ENCODE measurements at regions not wholly inside any gene's neighbourhood (a gene's known extent, or its start where the extent isn't known, plus 50 kb on each side); places are given as distances from the start of the nearest gene placed in this dataset.
"Not testable (repeated sequence)": the region's sequence is repeated elsewhere in the genome, so short reads cannot be mapped to it uniquely, and the experiment has no call there.

GRCh38 chr6:27771235-27771634, 141.0 kb downstream of the OR2B2 start:
- DNase-seq = no peak

GRCh38 chr6:27770724-27771123, 141.5 kb downstream of the OR2B2 start:
- DNase-seq = no peak

- no peak for DNase-seq
Measured at GRCh38 chr6:27768556-27768955, 143.6 kb downstream of the OR2B2 start.

GRCh38 chr6:27767851-27768250, 144.3 kb downstream of the OR2B2 start:
- no peak for DNase-seq

- no peak for DNase-seq
Measured at GRCh38 chr6:27766405-27766804, 145.8 kb downstream of the OR2B2 start.

- DNase-seq = no peak
Measured at GRCh38 chr6:27765028-27765590, 147.1 kb downstream of the OR2B2 start.

- no peak for DNase-seq
Measured at GRCh38 chr6:27761391-27761790, 150.8 kb downstream of the OR2B2 start.

GRCh38 chr6:27760464-27760863, 151.7 kb downstream of the OR2B2 start:
- DNase-seq = no peak

GRCh38 chr6:27759930-27760329, 152.3 kb downstream of the OR2B2 start:
- no peak for DNase-seq

GRCh38 chr6:27758491-27758890, 153.7 kb downstream of the OR2B2 start:
- no peak for DNase-seq

- peak; percentile 27 for DNase-seq
Measured at GRCh38 chr6:27757307-27757706, 154.9 kb downstream of the OR2B2 start.

- DNase-seq = no peak
Measured at GRCh38 chr6:27755768-27756167, 156.4 kb downstream of the OR2B2 start.

GRCh38 chr6:27754408-27754782, 157.8 kb downstream of the OR2B2 start:
- DNase-seq = no peak

GRCh38 chr6:27753668-27754407, 158.4 kb downstream of the OR2B2 start:
- DNase-seq = peak; percentile 50

- DNase-seq = peak; percentile 14
Measured at GRCh38 chr6:27752038-27752885, 159.9 kb downstream of the OR2B2 start.

GRCh38 chr6:27748661-27749060, 163.5 kb downstream of the OR2B2 start:
- no peak for DNase-seq

- DNase-seq = no peak
Measured at GRCh38 chr6:27747637-27748036, 164.6 kb downstream of the OR2B2 start.

GRCh38 chr6:27746860-27747259, 165.3 kb downstream of the OR2B2 start:
- not testable (repeated sequence) for DNase-seq

GRCh38 chr6:27743787-27744186, 168.4 kb downstream of the OR2B2 start:
- no peak for DNase-seq

- DNase-seq = no peak
Measured at GRCh38 chr6:27742833-27743573, 169.2 kb downstream of the OR2B2 start.

- DNase-seq = not testable (repeated sequence)
Measured at GRCh38 chr6:27739902-27740301, 172.3 kb downstream of the OR2B2 start.

GRCh38 chr6:27736686-27737085, 175.5 kb downstream of the OR2B2 start:
- no peak for DNase-seq

GRCh38 chr6:27728442-27728841, 183.8 kb downstream of the OR2B2 start:
- no peak for DNase-seq

All from activated CD4-positive, alpha-beta T cell treated with anti-CD3 and anti-CD28 coated beads for 1 hour (primary cell).